Panc1 (cell line): ENCODE measurements at regions not wholly inside any gene's neighbourhood (a gene's known extent, or its start where the extent isn't known, plus 50 kb on each side); places are given as distances from the start of the nearest gene placed in this dataset.

ENCODE experiments used
- ATAC-seq: fragments of 200-7000 bp; cut with Tn5 transposase; 2 replicates; pipeline ENCODE4 v1.9.1; 2020; ENCODE audit warnings: mild to moderate bottlenecking, moderate library complexity
- BruUV-seq: library from RNA; stranded (reverse); fragments of 400-500 nt; replicated peaks from 2 replicates; lab custom pipeline; 2021; lab: Mats Ljungman, UMichigan
- CTCF ChIA-PET: fragments of 300-600 bp; sonication (Branson Sonifier 250); formaldehyde crosslinking; loops from one replicate; lab custom pipeline; 2022; ENCODE audit warnings: antibody characterized with exemption; lab: Charles Lee
- POLR2A ChIA-PET: fragments of 300-600 bp; sonication (Branson Sonifier 250); formaldehyde crosslinking; loops from one replicate; lab custom pipeline; 2022; ENCODE audit warnings: antibody characterized with exemption; lab: Charles Lee
- DNase-seq: peaks from one replicate; pipeline ENCODE4 v3.0.0-alpha.2; 2010; ENCODE audit warnings: low read depth, low spot score
- H3K27ac ChIP-seq: 2 replicates; pipeline ENCODE4 v1.5.1; 2011; ENCODE audit warnings: mild to moderate bottlenecking, low read length, inconsistent platforms
- H3K27me3 ChIP-seq: fragments of 200-500 bp; sonication (Bioruptor generic); 2 replicates; pipeline ENCODE4 v1.6.0; 2014; ENCODE audit warnings: low read length, inconsistent platforms; ENCODE audit not compliant: control insufficient read depth, insufficient read depth
- H3K36me3 ChIP-seq: fragments of 200-500 bp; sonication (Bioruptor generic); 2 replicates; pipeline ENCODE4 v1.5.1; 2014; ENCODE audit warnings: inconsistent platforms, mild to moderate bottlenecking, low read length, moderate library complexity; ENCODE audit not compliant: control insufficient read depth, insufficient read depth
- H3K4me1 ChIP-seq: 2 replicates; pipeline ENCODE4 v1.5.1; 2011; ENCODE audit warnings: inconsistent platforms, mild to moderate bottlenecking, low read length, moderate library complexity; ENCODE audit not compliant: control insufficient read depth, insufficient read depth
- H3K4me3 ChIP-seq, 2 experiments: 2 replicates each; pipeline ENCODE4 v1.5.1; 2011 to 2012; ENCODE audit warnings: low read depth in 2 of 2, low read length in 2 of 2, mild to moderate bottlenecking in 2 of 2, inconsistent platforms in 1 of 2, moderate library complexity in 1 of 2
- H3K9me3 ChIP-seq: fragments of 200-500 bp; sonication (Bioruptor generic); 2 replicates; pipeline ENCODE4 v1.5.1; 2014; ENCODE audit warnings: low read depth, mild to moderate bottlenecking, inconsistent platforms, low read length, moderate library complexity; ENCODE audit not compliant: control insufficient read depth, insufficient read depth
- CTCF ChIP-seq: fragments of 450-650 bp; IDR thresholded peaks from 2 replicates; pipeline ENCODE4 v1.5.1; 2017; ENCODE audit warnings: mild to moderate bottlenecking
- POLR2AphosphoS5 ChIP-seq: IDR thresholded peaks from 2 replicates; pipeline ENCODE4 v1.6.1; 2012; ENCODE audit warnings: mild to moderate bottlenecking, low read depth, low read length, moderate library complexity
- REST ChIP-seq, 2 experiments: IDR thresholded peaks; 2 replicates each; pipeline ENCODE4 v1.6.1; 2011 to 2012; ENCODE audit warnings: low read depth in 2 of 2, control low read depth in 1 of 2, low read length in 1 of 2, mild to moderate bottlenecking in 1 of 2, moderate library complexity in 1 of 2; ENCODE audit not compliant: insufficient read depth in 1 of 2
- SIN3A ChIP-seq: IDR thresholded peaks from 2 replicates; pipeline ENCODE4 v1.6.1; 2012; ENCODE audit warnings: low read depth, mild to moderate bottlenecking, low read length, moderate library complexity, borderline replicate concordance; ENCODE audit not compliant: insufficient read depth
- TCF7L2 ChIP-seq: IDR thresholded peaks from 2 replicates; pipeline ENCODE4 v1.6.1; 2011; ENCODE audit warnings: mild to moderate bottlenecking, low read depth, low read length, inconsistent platforms
- in situ Hi-C: cut with HindIII; loops from 2 replicates; pipeline ENCODE4 v1.10.0; 2016; ENCODE audit warnings: low sequenced_read_pairs, low pct_unique_long_range_greater_than_20kb
- intact Hi-C: fragments of 100-400 bp; cut with micrococcal nuclease; formaldehyde crosslinking; loops from one replicate; pipeline ENCODE4 v1.10.0; 2022; ENCODE audit not compliant: unreplicated experiment

- Histone ChIP-seq H3K27ac (no peak overlapping the region), H3K4me1 (no peaks in the 10 kb centered on the region), H3K27me3 (no peaks in the 10 kb centered on the region), H3K36me3 (no peaks in the 10 kb centered on the region), H3K4me3 (no peak overlapping the region), H3K9me3 (peaks cover 3% of the 10 kb centered on the region; the same call in 1 of the 2 replicates)
- in situ Hi-C loops: no loop called here
- no TSS peak for BruUV-seq
- ATAC-seq (no peak), DNase-seq (no peak)
- POLR2A ChIA-PET: no interaction called here
- intact Hi-C loops: no loop called here
- TF ChIP-seq REST (IDR thresholded peaks at IDR 0.05; ENCODE audit: insufficient read depth in 1 of 2, low read depth in 2 of 2, low read length in 1 of 2): no peak
- no peak for TF ChIP-seq SIN3A
- TF ChIP-seq TCF7L2: no peak
- no peak for TF ChIP-seq POLR2AphosphoS5
- TF ChIP-seq CTCF: no peak
- CTCF ChIA-PET: no interaction called here
Measured at GRCh38 chr5:117892360-117892759, 1096.0 kb downstream of the DTWD2 start.

- TF ChIP-seq POLR2AphosphoS5: no peak
- no peak for TF ChIP-seq CTCF
- no peak for TF ChIP-seq REST (IDR thresholded peaks at IDR 0.05; ENCODE audit: insufficient read depth in 1 of 2, low read depth in 2 of 2, low read length in 1 of 2)
- TF ChIP-seq TCF7L2: no peak
- TF ChIP-seq SIN3A: no peak
- Histone ChIP-seq H3K36me3 (no peaks in the 10 kb centered on the region), H3K27me3 (no peaks in the 10 kb centered on the region), H3K27ac (no peak overlapping the region), H3K4me3 (no peak overlapping the region), H3K4me1 (no peaks in the 10 kb centered on the region), H3K9me3 (peaks cover 3% of the 10 kb centered on the region; the same call in 1 of the 2 replicates)
- no peak for ATAC-seq
- DNase-seq: no peak
- BruUV-seq: no TSS peak
- CTCF ChIA-PET: no interaction called here
- intact Hi-C loops: no loop called here
- POLR2A ChIA-PET: no interaction called here
- in situ Hi-C loops: no loop called here
Measured at GRCh38 chr5:117889596-117889995, 1098.8 kb downstream of the DTWD2 start.
